ENCODE measurements at regions not wholly inside any gene's neighbourhood (a gene's known extent, or its start where the extent isn't known, plus 50 kb on each side); places are given as distances from the start of the nearest gene placed in this dataset.

DNA sequence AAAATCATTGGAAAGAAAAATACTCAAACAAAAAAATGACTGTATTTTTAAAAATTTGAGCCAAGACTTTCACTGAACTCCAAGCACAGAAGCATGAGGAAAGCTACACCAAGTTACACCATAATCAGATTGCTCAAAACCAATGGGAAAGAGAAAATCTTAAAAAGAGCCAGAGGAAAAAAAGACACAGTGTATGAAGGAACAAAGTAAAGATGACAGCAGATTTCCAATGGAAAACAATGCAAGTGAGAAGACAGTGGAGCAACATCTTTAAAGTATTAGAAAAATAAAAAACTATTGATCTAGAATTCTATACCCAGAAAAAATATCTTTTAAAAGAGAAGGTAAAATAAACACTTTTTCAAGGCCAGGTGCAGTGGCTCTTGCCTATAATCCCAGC, 147.8 kb upstream of the ZBTB40 start:
- Histone ChIP-seq H3K27ac (no peak overlapping the region), H3K4me1 (no peaks in the 10 kb centered on the region), H3K4me3 (no peak overlapping the region), H3K36me3 (no peaks in the 10 kb centered on the region), H3K9me3 (no peaks in the 10 kb centered on the region), H3K27me3 (ENCODE audit: low read depth) (peaks cover 5% of the 10 kb centered on the region)
- ATAC-seq = no peak
- TF ChIP-seq, protein P1, sequence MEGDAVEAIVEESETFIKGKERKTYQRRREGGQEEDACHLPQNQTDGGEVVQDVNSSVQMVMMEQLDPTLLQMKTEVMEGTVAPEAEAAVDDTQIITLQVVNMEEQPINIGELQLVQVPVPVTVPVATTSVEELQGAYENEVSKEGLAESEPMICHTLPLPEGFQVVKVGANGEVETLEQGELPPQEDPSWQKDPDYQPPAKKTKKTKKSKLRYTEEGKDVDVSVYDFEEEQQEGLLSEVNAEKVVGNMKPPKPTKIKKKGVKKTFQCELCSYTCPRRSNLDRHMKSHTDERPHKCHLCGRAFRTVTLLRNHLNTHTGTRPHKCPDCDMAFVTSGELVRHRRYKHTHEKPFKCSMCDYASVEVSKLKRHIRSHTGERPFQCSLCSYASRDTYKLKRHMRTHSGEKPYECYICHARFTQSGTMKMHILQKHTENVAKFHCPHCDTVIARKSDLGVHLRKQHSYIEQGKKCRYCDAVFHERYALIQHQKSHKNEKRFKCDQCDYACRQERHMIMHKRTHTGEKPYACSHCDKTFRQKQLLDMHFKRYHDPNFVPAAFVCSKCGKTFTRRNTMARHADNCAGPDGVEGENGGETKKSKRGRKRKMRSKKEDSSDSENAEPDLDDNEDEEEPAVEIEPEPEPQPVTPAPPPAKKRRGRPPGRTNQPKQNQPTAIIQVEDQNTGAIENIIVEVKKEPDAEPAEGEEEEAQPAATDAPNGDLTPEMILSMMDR (IDR thresholded peaks at IDR 0.05) = no peak
- intact Hi-C loops (cut with DNase I) = no loop called here
- no peak for DNase-seq

DNA sequence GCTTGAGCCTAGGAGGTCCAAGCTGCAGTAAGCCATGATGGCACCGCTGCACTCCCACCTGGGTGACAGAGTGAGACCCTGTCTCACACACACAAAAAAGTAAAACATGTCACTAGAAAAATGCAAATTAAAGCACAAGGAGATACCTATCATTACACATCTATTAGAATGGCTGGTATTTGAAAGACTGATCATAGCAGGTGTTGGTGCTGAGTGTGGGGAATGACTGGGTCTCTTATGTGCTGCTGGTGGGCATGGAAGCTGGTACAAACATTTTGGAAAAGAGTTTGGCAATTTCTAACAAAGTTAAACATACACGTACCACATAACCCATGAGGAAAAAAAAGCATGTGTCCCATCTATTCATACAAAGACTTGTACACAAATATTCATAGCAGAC, 142.1 kb upstream of the ZBTB40 start:
- H3K4me3 ChIP-seq = no peak overlapping the region
- no peaks in the 10 kb centered on the region for H3K36me3 ChIP-seq
- TF ChIP-seq, protein P1 (IDR thresholded peaks at IDR 0.05) = no peak
- peaks cover 9% of the 10 kb centered on the region for H3K27me3 ChIP-seq (ENCODE audit: low read depth)
- H3K27ac ChIP-seq = no peak overlapping the region
- no peaks in the 10 kb centered on the region for H3K4me1 ChIP-seq
- ATAC-seq = no peak
- intact Hi-C loops (cut with DNase I) = no loop called here
- no peaks in the 10 kb centered on the region for H3K9me3 ChIP-seq
- no peak for DNase-seq

DNA sequence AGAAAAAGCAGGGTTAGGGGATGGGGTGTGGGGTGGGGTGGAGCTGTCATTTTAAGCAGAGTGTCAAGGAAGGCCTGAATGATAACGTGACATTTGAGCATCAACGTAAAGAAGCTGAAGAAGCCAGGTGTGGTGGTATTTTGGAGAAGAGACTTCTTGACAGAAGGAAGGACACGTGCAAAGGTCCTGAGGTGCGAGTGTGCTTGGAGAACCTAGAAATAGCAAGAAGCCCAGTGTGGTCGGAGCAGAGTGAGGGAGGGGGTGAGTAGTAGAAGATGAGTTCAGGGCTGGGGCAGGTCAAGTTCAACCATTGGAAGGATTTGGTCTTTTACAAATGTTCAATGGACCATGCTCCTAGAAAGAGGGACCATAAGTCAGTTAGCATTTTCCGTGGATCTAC, 140.2 kb upstream of the ZBTB40 start:
- no peaks in the 10 kb centered on the region for H3K9me3 ChIP-seq
- no peaks in the 10 kb centered on the region for H3K4me1 ChIP-seq
- TF ChIP-seq, protein P1 (IDR thresholded peaks at IDR 0.05) = no peak
- intact Hi-C loops (cut with DNase I) = no loop called here
- H3K27ac ChIP-seq = no peak overlapping the region
- peaks cover 16% of the 10 kb centered on the region for H3K27me3 ChIP-seq (ENCODE audit: low read depth)
- ATAC-seq (no peak), DNase-seq (no peak)
- H3K36me3 ChIP-seq = no peaks in the 10 kb centered on the region
- no peak overlapping the region for H3K4me3 ChIP-seq

DNA sequence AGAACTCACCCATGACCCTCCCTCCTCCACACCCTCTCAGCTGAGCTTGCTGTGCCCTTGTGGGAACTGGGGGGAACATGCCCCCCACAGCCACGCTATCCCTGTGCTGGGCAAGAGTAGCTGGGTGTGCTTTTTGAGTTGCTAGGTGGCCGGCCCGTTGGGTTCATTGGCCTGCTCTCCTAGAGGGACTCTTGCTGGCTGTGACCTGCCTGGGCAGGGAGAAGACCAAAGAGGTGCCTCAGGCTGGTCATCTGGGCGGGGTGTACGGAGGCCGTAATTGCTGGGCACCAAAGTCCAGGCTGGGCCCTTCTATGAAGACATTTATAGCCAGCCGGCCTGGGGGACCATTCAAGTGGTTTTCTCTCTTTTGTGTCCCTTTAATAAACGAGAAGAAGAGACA, 138.3 kb upstream of the ZBTB40 start:
- ATAC-seq (no peak), DNase-seq (no peak)
- no peak overlapping the region for H3K27ac ChIP-seq
- H3K27me3 ChIP-seq (ENCODE audit: low read depth) = peaks cover 24% of the 10 kb centered on the region
- H3K4me1 ChIP-seq = no peaks in the 10 kb centered on the region
- intact Hi-C loops (cut with DNase I) = no loop called here
- TF ChIP-seq, protein P1 (IDR thresholded peaks at IDR 0.05) = no peak
- H3K9me3 ChIP-seq = no peaks in the 10 kb centered on the region
- no peak overlapping the region for H3K4me3 ChIP-seq
- no peaks in the 10 kb centered on the region for H3K36me3 ChIP-seq

DNA sequence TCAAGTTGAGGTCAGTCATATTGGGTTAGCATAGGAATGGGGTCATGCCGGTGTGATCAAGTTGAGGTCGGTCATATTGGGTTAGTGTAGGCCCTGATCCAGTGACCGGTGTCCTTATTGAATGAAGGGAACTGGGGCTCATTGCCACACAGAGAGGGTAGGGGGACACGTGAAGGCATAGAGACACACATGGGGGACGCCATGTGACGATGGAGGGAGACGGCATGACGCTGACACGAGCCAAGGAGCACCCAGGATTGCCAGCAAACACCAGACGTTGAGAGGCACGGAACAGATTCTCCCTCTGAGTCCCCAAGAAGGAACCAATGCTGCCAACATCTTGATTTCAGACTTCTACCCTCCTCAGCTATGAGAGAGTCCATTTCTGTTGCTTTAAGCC, 136.9 kb upstream of the ZBTB40 start:
- no peak overlapping the region for H3K27ac ChIP-seq
- no peaks in the 10 kb centered on the region for H3K9me3 ChIP-seq
- no peaks in the 10 kb centered on the region for H3K36me3 ChIP-seq
- H3K4me1 ChIP-seq = no peaks in the 10 kb centered on the region
- ATAC-seq (no peak), DNase-seq (no peak)
- TF ChIP-seq, protein P1 (IDR thresholded peaks at IDR 0.05) = no peak
- peaks cover 32% of the 10 kb centered on the region for H3K27me3 ChIP-seq (ENCODE audit: low read depth)
- no peak overlapping the region for H3K4me3 ChIP-seq
- intact Hi-C loops (cut with DNase I) = no loop called here
